MCF 10A (cell line): ENCODE measurements at regions not wholly inside any gene's neighbourhood (a gene's known extent, or its start where the extent isn't known, plus 50 kb on each side); places are given as distances from the start of the nearest gene placed in this dataset.
"Not testable (repeated sequence)": the region's sequence is repeated elsewhere in the genome, so short reads cannot be mapped to it uniquely, and the experiment has no call there.

ENCODE experiments used
- BruUV-seq: library from RNA; stranded (reverse); fragments of 400-500 nt; replicated peaks from 2 replicates; lab custom pipeline; 2021; lab: Mats Ljungman, UMichigan
- CTCF ChIA-PET: fragments of 300-600 bp; sonication (Branson Sonifier 250); formaldehyde crosslinking; extraction: SDS; loops from one replicate; lab custom pipeline; 2021; ENCODE audit warnings: antibody characterized with exemption, inconsistent platforms; lab: Yijun Ruan, JAX
- POLR2A ChIA-PET: fragments of 300-600, 350-650 bp; sonication (Branson Sonifier 250); formaldehyde crosslinking; extraction: SDS; loops from one replicate; lab custom pipeline; 2020; ENCODE audit warnings: antibody characterized with exemption, inconsistent platforms; lab: Yijun Ruan, JAX
- DNase-seq: peaks from one replicate; pipeline ENCODE4 v3.0.0-alpha.2; 2018; ENCODE audit not compliant: unreplicated experiment
- H3K27ac Mint-ChIP-seq: one replicate; pipeline ENCODE4 v1.8.0; 2022; ENCODE audit warnings: mild to moderate bottlenecking, low read depth, mixed read lengths; ENCODE audit not compliant: unreplicated experiment
- H3K27me3 Mint-ChIP-seq: one replicate; pipeline ENCODE4 v1.8.0; 2022; ENCODE audit warnings: mixed read lengths; ENCODE audit not compliant: insufficient read depth, unreplicated experiment
- H3K36me3 Mint-ChIP-seq: one replicate; pipeline ENCODE4 v1.8.0; 2022; ENCODE audit warnings: mild to moderate bottlenecking, moderate library complexity, mixed read lengths; ENCODE audit not compliant: insufficient read depth, unreplicated experiment
- H3K4me1 Mint-ChIP-seq: one replicate; pipeline ENCODE4 v1.8.0; 2022; ENCODE audit warnings: mixed read lengths; ENCODE audit not compliant: insufficient read depth, unreplicated experiment
- H3K4me3 Mint-ChIP-seq: one replicate; pipeline ENCODE4 v1.8.0; 2022; ENCODE audit warnings: mild to moderate bottlenecking, moderate library complexity, mixed read lengths; ENCODE audit not compliant: unreplicated experiment
- H3K9me3 Mint-ChIP-seq: one replicate; pipeline ENCODE4 v1.8.0; 2022; ENCODE audit warnings: mixed read lengths; ENCODE audit not compliant: unreplicated experiment
- CTCF ChIP-seq: fragments of 200-600 bp; IDR thresholded peaks from one replicate; pipeline ENCODE4 v1.8.0; 2022; ENCODE audit warnings: antibody characterized with exemption, mild to moderate bottlenecking; ENCODE audit not compliant: unreplicated experiment
- intact Hi-C: fragments of 100-400 bp; cut with micrococcal nuclease; formaldehyde crosslinking; loops from 2 replicates; pipeline ENCODE4 v1.14.1; 2022

DNA sequence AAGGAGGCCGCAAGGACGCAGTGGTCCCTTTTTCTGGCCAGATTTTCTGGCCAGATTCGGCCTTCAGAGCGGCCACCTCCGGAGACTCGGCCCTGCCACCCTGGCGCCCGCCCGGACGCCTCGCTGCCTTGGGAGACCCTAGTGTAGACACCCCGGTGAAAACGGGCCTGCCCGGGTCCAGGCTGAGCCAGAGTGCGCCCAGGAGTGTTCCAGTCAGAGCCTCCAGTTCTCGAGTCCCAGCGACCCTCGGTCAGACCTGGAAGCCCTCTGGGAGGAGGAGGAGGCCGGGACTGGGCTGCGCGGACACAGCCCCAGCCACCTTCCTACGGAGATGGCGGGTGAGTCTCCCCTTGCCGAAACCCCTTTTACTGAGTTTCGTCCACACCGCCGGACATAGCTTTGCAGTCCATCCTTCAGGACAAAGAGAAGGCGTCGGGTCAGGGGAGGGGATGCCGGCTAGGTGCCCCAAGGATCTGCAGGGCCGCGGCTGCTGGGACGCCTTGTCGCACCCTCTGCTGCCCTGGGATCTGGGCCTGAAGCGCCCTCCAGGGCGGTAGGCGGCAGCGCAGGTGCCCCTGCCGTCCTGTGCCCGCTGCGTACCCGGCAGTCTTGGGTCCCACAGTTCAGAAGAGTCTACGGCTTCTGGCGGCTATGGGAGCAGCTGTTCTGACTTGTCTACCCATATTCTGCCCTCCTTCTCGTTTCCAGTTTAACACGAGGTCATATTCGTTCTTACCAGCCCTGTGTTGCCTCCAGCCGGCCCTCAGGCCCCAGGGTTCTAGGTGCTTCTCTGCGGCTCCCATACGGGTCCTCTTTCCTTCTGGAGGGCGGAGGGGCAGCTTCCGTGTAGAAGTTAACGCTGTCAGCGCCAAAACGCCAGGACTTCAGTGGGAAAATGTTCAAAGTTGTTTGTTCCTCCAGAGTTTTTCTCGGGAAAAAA, 1771.7 kb upstream of the CDH9 start:
- H3K27ac Mint-ChIP-seq: no peak overlapping the region
- intact Hi-C loops: no loop called here
- H3K9me3 Mint-ChIP-seq: no peaks in the 10 kb centered on the region
- POLR2A ChIA-PET: no interaction called here
- no peak overlapping the region for H3K4me3 Mint-ChIP-seq
- no peak for DNase-seq
- no TSS peak for BruUV-seq
- H3K27me3 Mint-ChIP-seq: no peaks in the 10 kb centered on the region
- CTCF ChIA-PET: interaction anchor here (0.7 to 1.1 kb wide), 2 partner anchors 16 to 1351 kb away, joined by 3 to 4 read pairs; no protein-coding TSS in a partner anchor
- no peaks in the 10 kb centered on the region for H3K36me3 Mint-ChIP-seq
- TF ChIP-seq CTCF: no peak
- H3K4me1 Mint-ChIP-seq: peaks cover 8% of the 10 kb centered on the region

GRCh38 chr5:28808967-28809810, 1770.8 kb upstream of the CDH9 start:
- peaks cover 8% of the 10 kb centered on the region for H3K4me1 Mint-ChIP-seq
- POLR2A ChIA-PET: interaction anchor here (0.6 kb wide), 1 partner anchor 139 kb away, joined by 3 read pairs; no protein-coding TSS in a partner anchor
- intact Hi-C loops: no loop called here
- H3K36me3 Mint-ChIP-seq: no peaks in the 10 kb centered on the region
- TF ChIP-seq CTCF: no peak
- H3K27ac Mint-ChIP-seq: no peak overlapping the region
- no peaks in the 10 kb centered on the region for H3K9me3 Mint-ChIP-seq
- no TSS peak for BruUV-seq
- no peaks in the 10 kb centered on the region for H3K27me3 Mint-ChIP-seq
- no peak for DNase-seq
- H3K4me3 Mint-ChIP-seq: no peak overlapping the region
- CTCF ChIA-PET: no interaction called here

DNA sequence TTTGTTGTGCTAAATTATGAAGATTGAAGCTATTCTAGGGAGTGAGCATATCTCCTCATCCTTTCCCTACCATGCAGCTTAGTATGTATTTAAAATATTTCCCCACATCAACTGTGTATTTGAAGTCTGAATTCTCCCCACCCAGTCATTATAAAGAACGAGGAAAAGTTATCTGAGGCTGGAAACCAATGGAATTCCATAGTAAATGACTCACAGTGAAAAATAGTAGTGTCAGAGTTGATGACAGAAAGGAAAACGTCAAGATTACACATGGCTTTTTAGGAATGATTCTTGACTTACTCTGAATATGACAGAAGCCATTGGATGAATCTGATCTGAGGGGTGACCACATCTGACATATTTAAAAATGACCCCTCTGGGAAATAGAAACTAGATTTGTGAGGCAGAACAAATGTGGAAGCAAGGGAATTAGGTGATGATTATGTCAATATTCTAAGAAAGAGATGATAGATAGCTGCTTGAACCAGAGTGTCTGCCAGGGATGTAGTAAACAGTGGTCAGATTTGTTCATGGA, 1768.9 kb upstream of the CDH9 start:
- Mint-ChIP-seq H3K27ac (peak overlapping the region; percentile 20), H3K4me3 (no peak overlapping the region), H3K27me3 (no peaks in the 10 kb centered on the region), H3K4me1 (peaks cover 8% of the 10 kb centered on the region), H3K9me3 (no peaks in the 10 kb centered on the region), H3K36me3 (no peaks in the 10 kb centered on the region)
- BruUV-seq: no TSS peak
- intact Hi-C loops: no loop called here
- TF ChIP-seq CTCF: no peak
- CTCF ChIA-PET: no interaction called here
- DNase-seq: peak; percentile 6
- POLR2A ChIA-PET: no interaction called here

DNA sequence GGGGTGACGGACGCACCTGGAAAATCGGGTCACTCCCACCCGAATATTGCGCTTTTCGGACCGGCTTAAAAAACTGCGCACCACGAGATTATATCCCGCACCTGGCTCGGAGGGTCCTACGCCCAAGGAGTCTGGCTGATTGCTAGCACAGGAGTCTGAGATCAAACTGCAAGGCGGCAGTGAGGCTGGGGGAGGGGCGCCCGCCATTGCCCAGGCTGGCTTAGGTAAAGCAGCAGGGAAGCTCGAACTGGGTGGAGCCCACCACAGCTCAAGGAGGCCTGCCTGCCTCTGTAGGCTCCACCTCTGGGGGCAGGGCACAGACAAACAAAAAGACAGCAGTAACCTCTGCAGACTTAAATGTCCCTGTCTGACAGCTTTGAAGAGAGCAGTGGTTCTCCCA, 1760.6 kb upstream of the CDH9 start:
- DNase-seq, H3K4me3 Mint-ChIP-seq, H3K4me1 Mint-ChIP-seq, intact Hi-C loops, BruUV-seq, H3K9me3 Mint-ChIP-seq, H3K36me3 Mint-ChIP-seq, H3K27me3 Mint-ChIP-seq, CTCF ChIA-PET, POLR2A ChIA-PET, H3K27ac Mint-ChIP-seq: not testable (repeated sequence)
